A549 (cell line): ENCODE measurements at regions not wholly inside any gene's neighbourhood (a gene's known extent, or its start where the extent isn't known, plus 50 kb on each side); places are given as distances from the start of the nearest gene placed in this dataset.
"Not testable (repeated sequence)": the region's sequence is repeated elsewhere in the genome, so short reads cannot be mapped to it uniquely, and the experiment has no call there.

ENCODE experiments used
- ATAC-seq, 2 experiments: fragments of 200-7000 bp in 1 of 2; fragments of >200 bp in 1 of 2; cut with Nextera tagmentation in 1 of 2; cut with Tn5 transposase in 1 of 2; 3 replicates each; pipeline versions ENCODE4 v1.8.0 to v1.9.1; 2018 to 2020; ENCODE audit warnings: mild to moderate bottlenecking in 1 of 2, moderate library complexity in 1 of 2
- CTCF ChIA-PET: fragments of 300-600 bp; sonication (Branson Sonifier 250); formaldehyde crosslinking; extraction: SDS; loops from one replicate; lab custom pipeline; 2021; ENCODE audit warnings: antibody characterized with exemption, inconsistent platforms; lab: Yijun Ruan, JAX
- POLR2A ChIA-PET: fragments of 350-600 bp; formaldehyde crosslinking; extraction: SDS; loops from one replicate; lab custom pipeline; 2021; ENCODE audit warnings: antibody characterized with exemption, inconsistent platforms; lab: Yijun Ruan, JAX
- DNase-seq, 2 experiments: peaks; one replicate each; pipeline versions ENCODE4 v3.0.0 to v3.0.0-alpha.2; 2011 to 2016; ENCODE audit warnings: low read depth in 1 of 2, low spot score in 1 of 2
- FAIRE-seq: peaks from 2 replicates; lab custom pipeline; 2011; peaks lifted over from hg19 to GRCh38; lab: Jason Lieb, UNC
- H3K27ac ChIP-seq, 2 experiments: fragments of >200 bp; sonication (Bioruptor Twin); formaldehyde crosslinking; 3 replicates each; pipeline ENCODE4 v1.5.1; 2016 to 2017
- H3K4me1 ChIP-seq: fragments of >200 bp; sonication (Bioruptor Twin); formaldehyde crosslinking; 3 replicates; pipeline ENCODE4 v1.6.1; 2016
- H3K4me2 ChIP-seq: fragments of >200 bp; sonication (Bioruptor Twin); formaldehyde crosslinking; 3 replicates; pipeline ENCODE4 v1.6.1; 2016
- H3K4me3 ChIP-seq: fragments of >200 bp; sonication (Bioruptor Twin); formaldehyde crosslinking; 3 replicates; pipeline ENCODE4 v1.5.1; 2016
- H3K9me3 ChIP-seq: fragments of >200 bp; sonication (Bioruptor Twin); formaldehyde crosslinking; 3 replicates; pipeline ENCODE4 v1.6.1; 2016
- ATOH8 ChIP-seq: fragments of 250-450 bp; sonication (Bioruptor Pico); IDR thresholded peaks from 2 replicates; pipeline ENCODE4 v1.5.0; 2020; ENCODE audit warnings: low read depth, mild to moderate bottlenecking, moderate library complexity
- BCL3 ChIP-seq: fragments of >200 bp; sonication (Bioruptor Twin); formaldehyde crosslinking; IDR thresholded peaks from 3 replicates; pipeline ENCODE4 v1.6.1; 2016
- BHLHE40 ChIP-seq: IDR thresholded peaks from 2 replicates; pipeline ENCODE4 v1.6.1; 2012; ENCODE audit warnings: low read depth, low read length, inconsistent platforms
- CHD2 ChIP-seq: fragments of 150-350 bp; IDR thresholded peaks from 2 replicates; pipeline ENCODE4 v1.6.1; 2014; ENCODE audit warnings: low read length; ENCODE audit not compliant: partially characterized antibody
- EHF ChIP-seq: fragments of 250-450 bp; sonication (Bioruptor Pico); IDR thresholded peaks from 2 replicates; pipeline ENCODE4 v1.5.0; 2020; ENCODE audit warnings: mild to moderate bottlenecking
- EHMT2 ChIP-seq: fragments of 200-600 bp; sonication (generic); IDR thresholded peaks from 2 replicates; pipeline ENCODE4 v1.6.1; 2016; ENCODE audit warnings: antibody characterized with exemption, low read depth, mild to moderate bottlenecking, moderate library complexity
- EP300 ChIP-seq, 2 experiments: fragments of >200 bp; sonication (Bioruptor Twin); formaldehyde crosslinking; IDR thresholded peaks; 2 replicates in 1 of 2; 3 replicates in 1 of 2; pipeline ENCODE4 v1.6.1; 2016 to 2017
- FOSL2 ChIP-seq, 2 experiments: fragments of 450-650 bp in 1 of 2; fragments of >200 bp in 1 of 2; sonication (Bioruptor Twin) in 1 of 2; formaldehyde crosslinking; IDR thresholded peaks; 2 replicates each; pipeline versions ENCODE4 v1.5.0 to v1.6.1; 2016 to 2020; ENCODE audit warnings: mild to moderate bottlenecking in 1 of 2, moderate library complexity in 1 of 2
- FOXS1 ChIP-seq: fragments of 250-450 bp; sonication (Bioruptor Pico); IDR thresholded peaks from 2 replicates; pipeline ENCODE4 v1.5.0; 2020; ENCODE audit warnings: mild to moderate bottlenecking, moderate library complexity
- GATA3 ChIP-seq: IDR thresholded peaks from 2 replicates; pipeline ENCODE4 v1.6.1; 2012; ENCODE audit warnings: borderline replicate concordance
- HES2 ChIP-seq: fragments of >200 bp; sonication (Bioruptor Twin); formaldehyde crosslinking; IDR thresholded peaks from 2 replicates; pipeline ENCODE4 v1.6.1; 2016
- HOXB13 ChIP-seq: fragments of 250-450 bp; sonication (Bioruptor Pico); IDR thresholded peaks from 2 replicates; pipeline ENCODE4 v1.5.0; 2020; ENCODE audit warnings: low read depth, mild to moderate bottlenecking, moderate library complexity
- JUN ChIP-seq, 2 experiments: fragments of >200 bp; sonication (Bioruptor Twin); formaldehyde crosslinking; IDR thresholded peaks; 2 replicates in 1 of 2; 3 replicates in 1 of 2; pipeline ENCODE4 v1.6.1; 2016 to 2017
- JUNB ChIP-seq: fragments of >200 bp; sonication (Bioruptor Twin); formaldehyde crosslinking; IDR thresholded peaks from 2 replicates; pipeline ENCODE4 v1.6.1; 2016
- KDM5A ChIP-seq: fragments of 200-600 bp; sonication (generic); IDR thresholded peaks from 2 replicates; pipeline ENCODE4 v1.6.1; 2016; ENCODE audit warnings: antibody characterized with exemption, mild to moderate bottlenecking
- MAX ChIP-seq: IDR thresholded peaks from 2 replicates; pipeline ENCODE4 v1.6.1; 2012
- MAZ ChIP-seq: fragments of 150-350 bp; IDR thresholded peaks from 2 replicates; pipeline ENCODE4 v1.6.1; 2014; ENCODE audit warnings: antibody characterized with exemption, low read depth, low read length, borderline replicate concordance
- NPAS2 ChIP-seq: fragments of 250-450 bp; sonication (Bioruptor Pico); IDR thresholded peaks from 2 replicates; pipeline ENCODE4 v1.8.0; 2022; ENCODE audit warnings: mild to moderate bottlenecking, moderate library complexity, borderline replicate concordance
- PHF8 ChIP-seq: fragments of 200-600 bp; sonication (generic); IDR thresholded peaks from 2 replicates; pipeline ENCODE4 v1.6.1; 2016; ENCODE audit warnings: low read depth, mild to moderate bottlenecking, antibody characterized with exemption, moderate library complexity, borderline replicate concordance
- REST ChIP-seq: fragments of 200-600 bp; sonication (generic); IDR thresholded peaks from 2 replicates; pipeline ENCODE4 v1.6.1; 2016; ENCODE audit warnings: antibody characterized with exemption, mild to moderate bottlenecking, moderate library complexity
- SMC3 ChIP-seq: fragments of >200 bp; sonication (Bioruptor Twin); formaldehyde crosslinking; IDR thresholded peaks from 3 replicates; pipeline ENCODE4 v1.6.1; 2018; ENCODE audit warnings: inconsistent platforms
- TP53 ChIP-seq: fragments of 250-450 bp; sonication (Bioruptor Pico); IDR thresholded peaks from 2 replicates; pipeline ENCODE4 v1.5.0; 2021; ENCODE audit warnings: mild to moderate bottlenecking, moderate library complexity
- ZC3H11A ChIP-seq: fragments of 450-650 bp; IDR thresholded peaks from 2 replicates; pipeline ENCODE4 v1.6.1; 2014; ENCODE audit warnings: antibody characterized with exemption, mild to moderate bottlenecking
- ZSCAN20 ChIP-seq: fragments of 250-450 bp; sonication (Bioruptor Pico); IDR thresholded peaks from 2 replicates; pipeline ENCODE4 v1.8.0; 2022; ENCODE audit warnings: mild to moderate bottlenecking, moderate library complexity
- WGBS: methylation state at CpG from one replicate; pipeline ENCODE4 v1.1.6; 2017; ENCODE audit errors: missing lambda C conversion rate; 5-methylcytosine and 5-hydroxymethylcytosine counted together

GRCh38 chr7:115600207-115600606, 430.4 kb downstream of the TFEC start:
- WGBS: 91% methylated on average over 1 of the region's 1 CpG
- ChIA-PET POLR2A (no interaction called here), CTCF (no interaction called here)
- ATAC-seq (no peak), DNase-seq (no peak), FAIRE-seq (no peak)
- no peak overlapping the region for H3K4me3 ChIP-seq
- no peak overlapping the region for H3K27ac ChIP-seq
- no peaks in the 10 kb centered on the region for H3K4me1 ChIP-seq
- H3K9me3 ChIP-seq: no peaks in the 10 kb centered on the region
- TF ChIP-seq MAX (no peak), EHMT2 (no peak), JUNB (no peak), FOSL2 (IDR thresholded peaks at IDR 0.05) (no peak), FOSL2 (CRISPR knock-in tag; IDR thresholded peaks at IDR 0.05) (no peak), NPAS2 (CRISPR knock-in tag) (no peak), FOXS1 (CRISPR knock-in tag) (no peak), MAZ (no peak)
- H3K4me2 ChIP-seq: no peak overlapping the region

- FAIRE-seq, H3K4me3 ChIP-seq, POLR2A ChIA-PET, DNase-seq, H3K4me1 ChIP-seq, H3K27ac ChIP-seq, H3K4me2 ChIP-seq, CTCF ChIA-PET, H3K9me3 ChIP-seq, ATAC-seq: not testable (repeated sequence)
- 94% methylated on average over 2 of the region's 2 CpGs for WGBS
Observed at GRCh38 chr7:115599184-115599583, 431.4 kb downstream of the TFEC start.

GRCh38 chr7:115597220-115597619, 433.3 kb downstream of the TFEC start:
- DNase-seq, ATAC-seq, H3K4me1 ChIP-seq, H3K9me3 ChIP-seq, POLR2A ChIA-PET, FAIRE-seq, H3K4me2 ChIP-seq, CTCF ChIA-PET, H3K27ac ChIP-seq, H3K4me3 ChIP-seq: not testable (repeated sequence)
- 18% methylated on average over 2 of the region's 2 CpGs for WGBS

- Histone ChIP-seq H3K4me3 (no peak overlapping the region), H3K27ac (no peak overlapping the region), H3K9me3 (no peaks in the 10 kb centered on the region), H3K4me2 (no peak overlapping the region), H3K4me1 (no peaks in the 10 kb centered on the region)
- DNase-seq: no peak
- POLR2A ChIA-PET: no interaction called here
- no peak for TF ChIP-seq SMC3
- no peak for TF ChIP-seq BCL3
- no peak for TF ChIP-seq TP53
- no peak for TF ChIP-seq EHF
- TF ChIP-seq ATOH8: no peak
- no peak for TF ChIP-seq PHF8
- TF ChIP-seq ZSCAN20 (CRISPR knock-in tag): no peak
- TF ChIP-seq CHD2: no peak
- TF ChIP-seq EP300 (IDR thresholded peaks at IDR 0.05): no peak
- no peak for TF ChIP-seq KDM5A
- TF ChIP-seq JUN (IDR thresholded peaks at IDR 0.05): no peak
- no peak for TF ChIP-seq ZC3H11A
- no peak for TF ChIP-seq GATA3
- no peak for TF ChIP-seq NPAS2 (CRISPR knock-in tag)
- TF ChIP-seq REST: no peak
- TF ChIP-seq HOXB13: no peak
- no peak for TF ChIP-seq BHLHE40
- no peak for TF ChIP-seq FOSL2 (IDR thresholded peaks at IDR 0.05)
- no peak for TF ChIP-seq FOSL2 (CRISPR knock-in tag; IDR thresholded peaks at IDR 0.05)
- TF ChIP-seq HES2: no peak
- CTCF ChIA-PET: interaction anchor here (1.6 kb wide), 1 partner anchor 18 kb away, joined by 3 read pairs; no protein-coding TSS in a partner anchor
- FAIRE-seq: no peak
- ATAC-seq: no peak
- 40% methylated on average over 2 of the region's 2 CpGs for WGBS
Observed at GRCh38 chr7:115593111-115593510, 437.5 kb downstream of the TFEC start.
